SK-N-SH (cell line): ENCODE measurements at regions not wholly inside any gene's neighbourhood (a gene's known extent, or its start where the extent isn't known, plus 50 kb on each side); places are given as distances from the start of the nearest gene placed in this dataset.

Source experiments
- CTCF ChIA-PET: fragments of 300-600, 350-600 bp; formaldehyde crosslinking; extraction: SDS; loops from one replicate; lab custom pipeline; 2021; lab: Yijun Ruan, JAX
- POLR2A ChIA-PET: fragments of 350-600 bp; sonication (Branson Sonifier 250); formaldehyde crosslinking; extraction: SDS; loops from one replicate; lab custom pipeline; 2020; ENCODE audit warnings: antibody characterized with exemption, inconsistent platforms; lab: Yijun Ruan, JAX
- DNase-seq: peaks from one replicate; pipeline ENCODE4 v3.0.0; 2012
- H2AFZ ChIP-seq: fragments of 200-600 bp; sonication (generic); 2 replicates; pipeline ENCODE4 v1.8.1; 2016; ENCODE audit warnings: antibody characterized with exemption, mild to moderate bottlenecking, low read depth
- H3F3A ChIP-seq: fragments of 200-600 bp; sonication (generic); replicated peaks from 2 replicates; pipeline ENCODE3; 2016; ENCODE audit warnings: antibody characterized with exemption, mild to moderate bottlenecking; ENCODE audit not compliant: insufficient read depth
- H3K27ac ChIP-seq, 2 experiments: fragments of 200-500 bp in 1 of 2; fragments of 200-600 bp in 1 of 2; sonication (Bioruptor generic) in 1 of 2; sonication (generic), shearing (Covaris generic) in 1 of 2; 2 replicates each; pipeline versions ENCODE4 v1.5.1 to v1.6.1; 2014 to 2016; ENCODE audit warnings: low read depth in 2 of 2, inconsistent platforms in 1 of 2, low read length in 1 of 2, mild to moderate bottlenecking in 1 of 2, mixed read lengths in 1 of 2
- H3K27me3 ChIP-seq: fragments of 200-600 bp; sonication (generic), shearing (Covaris generic); 2 replicates; pipeline ENCODE4 v1.6.1; 2016; ENCODE audit warnings: mixed run types; ENCODE audit not compliant: insufficient read depth
- H3K36me3 ChIP-seq, 2 experiments: fragments of 200-500 bp in 1 of 2; fragments of 200-600 bp in 1 of 2; sonication (Bioruptor generic) in 1 of 2; sonication (generic) in 1 of 2; replicated peaks in 1 of 2; 2 replicates each; pipeline versions ENCODE3 to v1.5.1; 2014 to 2016; ENCODE audit warnings: low read length in 1 of 2, mild to moderate bottlenecking in 1 of 2; ENCODE audit not compliant: insufficient read depth in 2 of 2, control insufficient read depth in 1 of 2
- H3K4me1 ChIP-seq, 2 experiments: fragments of 200-500 bp in 1 of 2; fragments of 200-600 bp in 1 of 2; sonication (Bioruptor generic) in 1 of 2; sonication (generic), shearing (Covaris generic) in 1 of 2; 2 replicates each; pipeline versions ENCODE4 v1.5.1 to v1.6.1; 2014 to 2016; ENCODE audit warnings: low read depth in 1 of 2, low read length in 1 of 2, mixed run types in 1 of 2; ENCODE audit not compliant: insufficient read depth in 2 of 2, control insufficient read depth in 1 of 2
- H3K4me2 ChIP-seq: fragments of 200-600 bp; sonication (generic), shearing (Covaris generic); 2 replicates; pipeline ENCODE4 v1.6.1; 2017; ENCODE audit warnings: mixed run types
- H3K4me3 ChIP-seq, 2 experiments: fragments of 200-500 bp in 1 of 2; fragments of 200-600 bp in 1 of 2; sonication (Bioruptor generic) in 1 of 2; sonication (generic), shearing (Covaris generic) in 1 of 2; 2 replicates each; pipeline versions ENCODE4 v1.5.1 to v1.8.1; 2014 to 2016; ENCODE audit warnings: low read depth in 2 of 2, inconsistent platforms in 1 of 2, low read length in 1 of 2, mild to moderate bottlenecking in 1 of 2, mixed read lengths in 1 of 2, moderate library complexity in 1 of 2
- H3K79me2 ChIP-seq: fragments of 200-600 bp; sonication (generic); 2 replicates; pipeline ENCODE4 v1.8.1; 2017; ENCODE audit warnings: mild to moderate bottlenecking; ENCODE audit not compliant: insufficient read depth
- H3K9ac ChIP-seq: fragments of 200-600 bp; sonication (generic); 2 replicates; pipeline ENCODE4 v1.6.1; 2017; ENCODE audit warnings: mixed run types
- H3K9me2 ChIP-seq: fragments of 200-600 bp; sonication (generic); 2 replicates; pipeline ENCODE4 v1.6.1; 2017; ENCODE audit warnings: mixed run types
- H3K9me3 ChIP-seq: fragments of 200-600 bp; sonication (generic); 2 replicates; pipeline ENCODE4 v1.6.1; 2017; ENCODE audit warnings: mixed run types, mild to moderate bottlenecking, moderate library complexity
- H4K20me1 ChIP-seq: fragments of 200-600 bp; sonication (generic); 2 replicates; pipeline ENCODE4 v1.6.1; 2017; ENCODE audit warnings: mild to moderate bottlenecking, mixed run types; ENCODE audit not compliant: insufficient read depth
- CHD2 ChIP-seq: fragments of 150-350 bp; IDR thresholded peaks from 2 replicates; pipeline ENCODE4 v1.6.1; 2018; ENCODE audit warnings: low read length; ENCODE audit not compliant: partially characterized antibody
- EP300 ChIP-seq, 2 experiments: IDR thresholded peaks; 2 replicates each; pipeline versions ENCODE4 v1.4.0 to v1.6.1; 2012; ENCODE audit warnings: borderline replicate concordance in 1 of 2, low read depth in 1 of 2, low read length in 1 of 2
- FOXJ3 ChIP-seq: sonication (generic); formaldehyde crosslinking; IDR thresholded peaks from 2 replicates; pipeline ENCODE4 v1.5.1; 2020; ENCODE audit warnings: mild to moderate bottlenecking, missing genetic modification reagents
- FOXM1 ChIP-seq: IDR thresholded peaks from 2 replicates; pipeline ENCODE4 v1.4.0; 2012; ENCODE audit warnings: low read depth, mild to moderate bottlenecking
- GABPA ChIP-seq: IDR thresholded peaks from 2 replicates; pipeline ENCODE4 v1.4.0; 2012; ENCODE audit warnings: low read depth, mild to moderate bottlenecking
- MEF2A ChIP-seq: IDR thresholded peaks from 2 replicates; pipeline ENCODE4 v1.4.0; 2012; ENCODE audit warnings: low read depth, borderline replicate concordance
- MXI1 ChIP-seq: IDR thresholded peaks from 2 replicates; pipeline ENCODE4 v1.6.1; 2012; ENCODE audit warnings: mild to moderate bottlenecking, low read depth, low read length, improper control_type of control experiment
- NFIC ChIP-seq: IDR thresholded peaks from 2 replicates; pipeline ENCODE4 v1.4.0; 2012; ENCODE audit warnings: borderline replicate concordance
- NRF1 ChIP-seq: IDR thresholded peaks from 2 replicates; pipeline ENCODE4 v1.6.1; 2012; ENCODE audit warnings: low read depth, mild to moderate bottlenecking, low read length
- RCOR1 ChIP-seq: fragments of 150-350 bp; IDR thresholded peaks from 2 replicates; pipeline ENCODE4 v1.6.1; 2017; ENCODE audit warnings: antibody characterized with exemption, low read length
- RFX5 ChIP-seq: IDR thresholded peaks from 2 replicates; pipeline ENCODE4 v1.6.1; 2012; ENCODE audit warnings: mild to moderate bottlenecking, improper control_type of control experiment, low read length
- SMC3 ChIP-seq: IDR thresholded peaks from 2 replicates; pipeline ENCODE4 v1.6.1; 2012; ENCODE audit warnings: low read depth, low read length, improper control_type of control experiment
- TAF1 ChIP-seq: IDR thresholded peaks from 2 replicates; pipeline ENCODE4 v1.6.1; 2012; ENCODE audit warnings: low read depth, mild to moderate bottlenecking, low read length, moderate library complexity, borderline replicate concordance
- TEAD4 ChIP-seq: IDR thresholded peaks from 2 replicates; pipeline ENCODE4 v1.4.0; 2012; ENCODE audit warnings: mild to moderate bottlenecking, borderline replicate concordance; ENCODE audit not compliant: insufficient read depth
- WGBS: methylation state at CpG from one replicate; pipeline ENCODE4 v1.1.6; 2017; ENCODE audit warnings: low lambda C conversion rate; 5-methylcytosine and 5-hydroxymethylcytosine counted together
- TF ChIP-seq, protein P1 (sequence below): IDR thresholded peaks from 2 replicates; pipeline ENCODE4; 2012
- TF ChIP-seq, protein P2 (sequence below): fragments of 150-350 bp; IDR thresholded peaks from 2 replicates; pipeline ENCODE4 v1.6.1; 2017; ENCODE audit warnings: antibody characterized with exemption, low read length, low read depth, borderline replicate concordance
- TF ChIP-seq, protein P3 (sequence below): IDR thresholded peaks from 2 replicates; pipeline ENCODE4 v1.4.0; 2012; ENCODE audit warnings: low read depth
- TF ChIP-seq, protein P4 (sequence below): IDR thresholded peaks from 2 replicates; pipeline ENCODE4 v1.4.0; 2012; ENCODE audit warnings: low read depth, borderline replicate concordance

DNA sequence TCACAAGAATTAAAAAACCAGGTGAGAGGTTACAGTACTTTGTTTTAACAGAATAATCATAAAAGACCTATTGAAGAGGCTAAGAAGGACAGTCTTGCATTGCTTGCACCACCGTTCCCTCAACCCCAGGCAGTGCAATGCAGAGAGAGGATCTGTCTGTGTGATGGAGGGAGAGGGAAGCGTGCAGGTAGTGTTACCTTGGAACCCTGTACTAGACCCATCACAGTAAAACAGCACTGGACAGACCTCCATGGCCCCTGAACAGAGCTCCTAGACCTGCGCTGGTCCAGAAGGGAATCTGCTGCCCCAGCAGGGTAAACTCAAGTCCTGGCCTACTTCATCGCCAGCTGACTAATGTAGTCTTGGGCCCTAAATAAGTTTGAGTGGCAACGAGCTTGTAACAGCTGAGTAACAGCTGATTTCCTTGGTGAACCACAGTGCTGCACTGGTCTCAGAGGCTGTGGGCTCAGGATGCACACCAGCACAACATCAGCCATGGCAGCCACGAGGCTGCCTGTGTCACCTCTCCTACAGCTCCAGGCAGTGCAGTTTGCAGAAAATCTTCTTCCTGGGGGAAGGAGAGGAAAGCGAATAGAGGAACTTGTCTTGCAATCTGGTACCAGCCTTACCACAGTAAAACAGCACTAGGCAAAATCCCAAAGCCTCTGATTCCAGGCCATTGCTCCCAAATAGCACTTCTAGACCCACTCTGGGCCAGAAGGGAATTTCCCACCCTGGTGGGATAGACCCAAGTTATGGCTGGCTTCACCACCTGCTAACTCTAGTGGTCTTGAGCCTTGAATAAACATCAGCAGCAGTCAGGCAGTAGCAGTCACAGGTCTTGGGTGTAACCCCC, 417.2 kb downstream of the CDH7 start:
- DNase-seq, result no peak
- Histone ChIP-seq H3K27ac (no peak overlapping the region), H3K4me2 (no peak overlapping the region), H2AFZ (no peak overlapping the region), H3K9me3 (no peaks in the 10 kb centered on the region), H3K36me3 (no peaks in the 10 kb centered on the region), H3K79me2 (no peaks in the 10 kb centered on the region), H3K9me2 (no peaks in the 10 kb centered on the region), H3K4me3 (no peak overlapping the region), H3K4me1 (no peaks in the 10 kb centered on the region), H3K27me3 (no peaks in the 10 kb centered on the region), H3K9ac (no peak overlapping the region), H3F3A (no peaks in the 10 kb centered on the region), H4K20me1 (no peaks in the 10 kb centered on the region)
- ChIA-PET POLR2A (no interaction called here), CTCF (no interaction called here)
- TF ChIP-seq FOXJ3 (CRISPR knock-in tag) (no peak), TEAD4 (no peak), MXI1 (no peak)
- TF ChIP-seq, protein P1, sequence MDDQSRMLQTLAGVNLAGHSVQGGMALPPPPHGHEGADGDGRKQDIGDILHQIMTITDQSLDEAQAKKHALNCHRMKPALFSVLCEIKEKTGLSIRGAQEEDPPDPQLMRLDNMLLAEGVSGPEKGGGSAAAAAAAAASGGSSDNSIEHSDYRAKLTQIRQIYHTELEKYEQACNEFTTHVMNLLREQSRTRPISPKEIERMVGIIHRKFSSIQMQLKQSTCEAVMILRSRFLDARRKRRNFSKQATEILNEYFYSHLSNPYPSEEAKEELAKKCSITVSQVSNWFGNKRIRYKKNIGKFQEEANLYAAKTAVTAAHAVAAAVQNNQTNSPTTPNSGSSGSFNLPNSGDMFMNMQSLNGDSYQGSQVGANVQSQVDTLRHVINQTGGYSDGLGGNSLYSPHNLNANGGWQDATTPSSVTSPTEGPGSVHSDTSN, result no peak
- TF ChIP-seq, protein P2, sequence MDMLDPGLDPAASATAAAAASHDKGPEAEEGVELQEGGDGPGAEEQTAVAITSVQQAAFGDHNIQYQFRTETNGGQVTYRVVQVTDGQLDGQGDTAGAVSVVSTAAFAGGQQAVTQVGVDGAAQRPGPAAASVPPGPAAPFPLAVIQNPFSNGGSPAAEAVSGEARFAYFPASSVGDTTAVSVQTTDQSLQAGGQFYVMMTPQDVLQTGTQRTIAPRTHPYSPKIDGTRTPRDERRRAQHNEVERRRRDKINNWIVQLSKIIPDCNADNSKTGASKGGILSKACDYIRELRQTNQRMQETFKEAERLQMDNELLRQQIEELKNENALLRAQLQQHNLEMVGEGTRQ, result no peak
- TF ChIP-seq, protein P3, sequence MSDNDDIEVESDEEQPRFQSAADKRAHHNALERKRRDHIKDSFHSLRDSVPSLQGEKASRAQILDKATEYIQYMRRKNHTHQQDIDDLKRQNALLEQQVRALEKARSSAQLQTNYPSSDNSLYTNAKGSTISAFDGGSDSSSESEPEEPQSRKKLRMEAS, result no peak
- WGBS, result 29% methylated on average over 7 of the region's 7 CpGs

DNA sequence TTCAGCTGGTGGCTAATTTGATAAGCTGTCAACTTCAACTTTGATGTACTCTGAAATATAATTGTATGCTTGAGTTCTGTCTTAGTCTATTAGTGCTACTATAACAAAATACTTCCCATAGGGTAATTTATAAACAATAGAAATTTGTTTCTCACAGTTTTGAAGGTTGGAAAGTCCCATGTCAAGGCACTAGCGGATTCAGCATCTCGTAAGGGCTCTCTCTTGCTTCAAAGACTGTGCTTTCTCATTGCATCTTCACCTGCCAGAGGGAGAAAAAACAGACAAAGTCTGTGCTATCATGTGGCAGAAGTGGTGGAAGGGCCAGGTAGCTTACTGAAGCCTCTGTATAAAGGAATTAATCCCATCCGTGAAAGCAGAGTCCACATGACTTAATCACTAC, 409.2 kb downstream of the CDH7 start:
- H2AFZ ChIP-seq, result no peak overlapping the region
- H4K20me1 ChIP-seq, result no peaks in the 10 kb centered on the region
- no peak for DNase-seq
- no peaks in the 10 kb centered on the region for H3K27me3 ChIP-seq
- no peaks in the 10 kb centered on the region for H3K36me3 ChIP-seq
- no peaks in the 10 kb centered on the region for H3K4me1 ChIP-seq
- H3K79me2 ChIP-seq, result no peaks in the 10 kb centered on the region
- no peak overlapping the region for H3K4me3 ChIP-seq
- no peak overlapping the region for H3K9ac ChIP-seq
- 40% methylated on average over 3 of the region's 3 CpGs for WGBS
- H3K27ac ChIP-seq, result no peak overlapping the region
- H3F3A ChIP-seq, result no peaks in the 10 kb centered on the region
- no peaks in the 10 kb centered on the region for H3K9me2 ChIP-seq
- no peaks in the 10 kb centered on the region for H3K9me3 ChIP-seq
- CTCF ChIA-PET, result interaction anchor here (0.7 kb wide), 1 partner anchor 620 kb away, joined by 3 read pairs; no protein-coding TSS in a partner anchor
- no peak overlapping the region for H3K4me2 ChIP-seq
- POLR2A ChIA-PET, result no interaction called here
- TF ChIP-seq FOXJ3 (CRISPR knock-in tag), result no peak
- no peak for TF ChIP-seq FOXM1
- no peak for TF ChIP-seq NFIC
- TF ChIP-seq, protein P3, result no peak
- TF ChIP-seq RCOR1, result no peak
- TF ChIP-seq CHD2, result no peak
- TF ChIP-seq GABPA, result no peak
- TF ChIP-seq NRF1, result no peak
- TF ChIP-seq, protein P1, result no peak
- TF ChIP-seq, protein P4, sequence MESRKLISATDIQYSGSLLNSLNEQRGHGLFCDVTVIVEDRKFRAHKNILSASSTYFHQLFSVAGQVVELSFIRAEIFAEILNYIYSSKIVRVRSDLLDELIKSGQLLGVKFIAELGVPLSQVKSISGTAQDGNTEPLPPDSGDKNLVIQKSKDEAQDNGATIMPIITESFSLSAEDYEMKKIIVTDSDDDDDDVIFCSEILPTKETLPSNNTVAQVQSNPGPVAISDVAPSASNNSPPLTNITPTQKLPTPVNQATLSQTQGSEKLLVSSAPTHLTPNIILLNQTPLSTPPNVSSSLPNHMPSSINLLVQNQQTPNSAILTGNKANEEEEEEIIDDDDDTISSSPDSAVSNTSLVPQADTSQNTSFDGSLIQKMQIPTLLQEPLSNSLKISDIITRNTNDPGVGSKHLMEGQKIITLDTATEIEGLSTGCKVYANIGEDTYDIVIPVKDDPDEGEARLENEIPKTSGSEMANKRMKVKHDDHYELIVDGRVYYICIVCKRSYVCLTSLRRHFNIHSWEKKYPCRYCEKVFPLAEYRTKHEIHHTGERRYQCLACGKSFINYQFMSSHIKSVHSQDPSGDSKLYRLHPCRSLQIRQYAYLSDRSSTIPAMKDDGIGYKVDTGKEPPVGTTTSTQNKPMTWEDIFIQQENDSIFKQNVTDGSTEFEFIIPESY, result no peak
- no peak for TF ChIP-seq SMC3
- TF ChIP-seq, protein P2, result no peak
- no peak for TF ChIP-seq TAF1
- TF ChIP-seq EP300 (IDR thresholded peaks at IDR 0.05; ENCODE audit: borderline replicate concordance in 1 of 2, low read depth in 1 of 2, low read length in 1 of 2), result no peak
- TF ChIP-seq MEF2A, result no peak
- TF ChIP-seq RFX5, result no peak
